Pulmonary artery endothelial cell (primary cell): ENCODE measurements at regions not wholly inside any gene's neighbourhood (a gene's known extent, or its start where the extent isn't known, plus 50 kb on each side); places are given as distances from the start of the nearest gene placed in this dataset.
A peak's percentile ranks its signal among the peaks of the same experiment; 100 is the strongest.
"Not testable (repeated sequence)": the region's sequence is repeated elsewhere in the genome, so short reads cannot be mapped to it uniquely, and the experiment has no call there.

Experiments used
- DNase-seq: peaks from one replicate; pipeline ENCODE4 v3.0.0-alpha.2; 2011; ENCODE audit warnings: low read depth, low spot score

DNA sequence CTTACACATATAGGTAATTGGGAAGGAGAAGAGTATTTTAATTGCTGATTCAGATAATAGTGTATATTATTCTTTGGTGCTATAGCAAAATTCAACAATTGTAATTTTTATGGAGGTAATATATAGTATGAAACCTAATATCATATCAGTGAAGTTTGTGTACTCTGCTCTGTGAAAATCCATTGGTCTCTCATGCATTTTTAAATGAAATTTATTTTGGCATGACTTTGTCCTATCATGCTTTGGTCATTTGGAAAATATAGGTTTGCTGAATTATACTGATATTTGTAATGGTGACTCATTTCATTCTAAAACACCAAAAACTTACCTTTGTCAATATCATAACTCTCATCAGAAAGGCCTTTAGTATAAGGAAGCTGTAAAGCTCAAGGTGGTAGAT is 962.0 kb upstream of the NOVA1 start:
- no peak for DNase-seq

- DNase-seq = no peak
These were observed 969.1 kb upstream of the NOVA1 start for GRCh38 chr14:27566843-27567382.

DNA sequence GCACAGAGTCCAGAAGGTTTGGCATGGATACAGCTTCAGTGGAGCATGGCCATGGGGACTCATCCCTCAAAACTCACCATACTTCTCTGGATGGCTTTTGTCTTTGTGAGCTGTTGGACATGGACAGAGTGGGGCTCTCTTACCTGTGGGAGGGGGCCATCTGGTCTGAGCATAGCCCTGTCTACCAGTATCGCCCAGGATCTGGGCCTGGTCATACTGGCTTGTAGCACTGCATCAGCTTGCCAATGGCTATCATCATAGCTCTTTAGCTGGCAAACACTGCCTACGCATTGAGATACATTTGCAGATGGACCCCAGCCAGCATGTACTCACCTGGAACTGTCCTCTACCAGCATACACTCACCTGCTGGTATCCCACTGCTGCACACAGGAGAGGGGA is 975.2 kb upstream of the NOVA1 start:
- DNase-seq = no peak

- DNase-seq = no peak
These were observed 989.3 kb upstream of the NOVA1 start for GRCh38 chr14:27587103-27587502.

GRCh38 chr14:27605282-27605681 is 1007.4 kb upstream of the NOVA1 start:
- no peak for DNase-seq

GRCh38 chr14:27608377-27608776 is 1010.5 kb upstream of the NOVA1 start:
- no peak for DNase-seq

- DNase-seq = no peak
These were observed 1014.3 kb upstream of the NOVA1 start for GRCh38 chr14:27612121-27612520.

DNA sequence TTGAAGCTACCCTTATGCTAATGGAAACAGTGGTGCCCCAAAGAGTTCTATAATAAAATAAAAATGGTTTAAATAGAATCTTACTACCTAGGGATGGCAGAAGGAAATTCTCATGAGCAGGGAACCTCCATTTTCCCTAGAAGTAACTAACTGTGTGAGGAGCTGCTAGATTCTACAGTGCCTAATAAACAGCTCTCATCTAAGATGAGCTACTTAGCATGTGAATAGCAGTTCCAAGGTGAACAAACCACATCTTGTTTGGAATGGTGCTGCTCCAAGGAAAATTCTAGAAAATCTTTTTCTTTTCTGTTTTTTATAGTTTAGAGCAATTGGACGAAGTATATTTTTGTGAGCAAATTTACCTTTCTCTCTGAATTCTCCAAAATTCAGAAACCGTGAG is 1015.3 kb upstream of the NOVA1 start:
- no peak for DNase-seq

DNA sequence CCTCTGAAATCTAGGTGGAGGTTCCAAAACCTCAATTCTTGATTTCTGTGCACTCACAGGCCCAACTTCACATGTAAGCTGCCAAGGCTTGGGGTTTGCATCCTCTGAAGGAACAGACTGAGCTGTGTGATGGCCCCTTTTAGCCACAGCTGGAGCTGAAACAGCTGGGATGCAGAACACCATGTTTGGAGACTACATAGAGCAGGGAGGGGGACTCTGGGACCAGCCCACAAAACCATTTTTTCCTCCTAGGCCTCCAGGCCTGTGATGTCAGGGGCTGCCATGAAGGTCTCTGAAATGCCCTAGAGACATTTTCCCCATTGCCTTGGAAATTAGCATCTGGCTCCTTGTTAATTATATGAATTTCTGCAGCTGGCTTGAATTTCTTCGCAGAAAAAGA is 1025.9 kb upstream of the NOVA1 start:
- DNase-seq = no peak

- DNase-seq = no peak
These were observed 1036.5 kb upstream of the NOVA1 start for GRCh38 chr14:27634056-27634970.

- DNase-seq = not testable (repeated sequence)
These were observed 1042.9 kb upstream of the NOVA1 start for GRCh38 chr14:27640688-27641087.

DNA sequence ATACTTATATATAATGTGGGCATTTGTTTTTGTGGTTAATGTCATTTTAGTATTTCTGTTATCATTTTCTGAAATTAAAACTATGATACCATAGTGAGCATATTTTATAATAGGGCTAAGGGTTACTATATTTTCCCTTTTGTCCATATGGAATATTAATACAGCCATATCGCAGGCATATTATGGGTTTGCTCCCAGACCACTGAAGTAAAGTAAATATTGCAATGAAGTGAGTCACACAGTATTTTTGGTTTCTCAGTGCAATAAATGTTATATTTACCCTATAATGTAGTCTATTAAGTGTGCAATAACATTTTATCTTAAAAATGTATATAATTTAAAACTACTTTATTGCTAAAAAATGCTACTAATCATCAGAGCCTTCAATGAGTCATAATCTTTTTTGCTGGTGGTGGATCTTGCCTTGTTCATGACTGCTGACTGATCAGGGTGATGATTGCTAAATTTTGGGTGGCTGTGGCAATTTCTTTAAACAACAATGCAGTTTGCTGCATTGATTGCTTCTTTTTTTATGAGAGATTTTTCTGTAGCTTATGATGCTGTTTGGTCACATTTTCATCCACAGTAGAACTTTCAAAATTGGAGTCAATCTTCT is 1044.5 kb upstream of the NOVA1 start:
- no peak for DNase-seq

GRCh38 chr14:27660683-27661082 is 1062.8 kb upstream of the NOVA1 start:
- no peak for DNase-seq

GRCh38 chr14:27668531-27668930 is 1070.7 kb upstream of the NOVA1 start:
- DNase-seq = no peak

DNA sequence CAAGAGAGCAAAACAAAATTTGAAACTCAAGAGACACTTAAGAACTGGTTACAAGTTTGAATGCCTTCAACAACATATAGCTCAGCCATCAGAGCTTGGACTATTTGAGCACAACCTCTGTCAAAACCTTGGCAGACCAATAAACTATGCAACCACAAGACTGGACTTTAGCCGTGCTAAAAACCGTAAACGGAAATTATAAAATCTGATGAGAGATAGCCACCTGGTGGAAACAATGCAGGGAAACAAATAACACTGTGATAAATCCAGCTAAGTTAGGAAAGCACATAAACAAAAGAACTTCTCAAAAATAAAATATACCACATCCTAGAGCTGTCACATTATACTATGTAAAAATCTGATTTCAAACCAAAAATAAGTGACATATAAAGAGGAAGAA is 1074.2 kb upstream of the NOVA1 start:
- peak; percentile 27 for DNase-seq

- peak; percentile 3 for DNase-seq
These were observed 1075.2 kb upstream of the NOVA1 start for GRCh38 chr14:27672811-27673737.

DNA sequence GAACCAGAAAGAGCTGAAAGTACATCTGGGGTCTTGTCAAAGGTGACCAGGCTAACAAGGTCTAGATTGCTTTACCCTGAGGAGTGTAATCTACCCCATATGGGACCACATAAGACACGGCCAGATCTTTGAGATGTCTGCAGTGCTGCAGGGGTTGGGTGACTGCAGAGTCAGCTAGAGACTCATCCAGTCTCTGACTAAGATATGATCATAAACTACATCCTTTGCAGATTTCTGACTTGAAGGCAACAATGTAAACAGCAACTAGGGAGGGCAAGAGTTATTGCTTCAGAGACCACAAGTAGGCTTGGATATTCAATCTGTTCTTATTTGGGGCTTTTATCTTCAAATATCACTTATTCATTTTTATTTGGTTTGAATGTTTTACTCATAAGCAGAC is 1080.5 kb upstream of the FOXG1 start:
- no peak for DNase-seq

- DNase-seq = no peak
These were observed 1077.6 kb upstream of the FOXG1 start for GRCh38 chr14:27688841-27689444.

DNA sequence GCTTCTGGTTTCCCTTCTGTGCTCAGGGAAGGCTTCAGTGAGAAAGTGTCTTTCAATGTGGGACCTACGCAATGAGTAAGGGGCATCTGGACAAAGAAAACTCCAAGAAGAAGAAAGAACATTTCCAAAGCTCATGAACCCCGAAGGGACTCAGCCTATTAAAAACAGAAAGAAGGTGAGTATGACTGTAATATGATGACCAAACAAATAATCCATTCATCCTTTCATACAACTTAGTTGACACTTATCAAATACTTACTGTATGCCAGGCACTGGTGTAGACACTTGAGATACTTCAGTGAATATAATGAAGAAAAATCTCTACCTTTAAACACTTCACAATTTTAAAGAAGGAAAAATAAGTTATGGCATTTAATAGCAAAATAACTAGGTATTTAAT is 1054.2 kb upstream of the FOXG1 start:
- DNase-seq = no peak

DNA sequence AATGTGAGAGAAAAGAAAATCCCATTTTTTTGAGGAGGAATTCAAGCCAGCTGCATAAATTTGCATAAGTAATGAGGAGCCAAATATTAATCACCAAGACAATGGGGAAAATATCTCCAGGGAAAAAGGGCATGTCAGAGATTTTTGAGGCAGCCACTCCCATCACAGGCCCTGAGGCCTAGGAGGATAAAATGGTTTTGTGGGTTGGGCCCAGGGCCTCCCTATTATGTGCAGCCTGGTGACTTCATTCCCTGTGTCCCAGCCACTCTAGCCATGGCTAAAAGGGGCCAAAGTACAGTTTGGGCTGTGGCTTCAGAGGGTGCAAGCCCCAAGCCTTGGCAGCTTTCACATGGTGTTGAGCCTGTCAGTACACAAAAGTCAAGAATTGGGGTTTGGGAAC is 1051.0 kb upstream of the FOXG1 start:
- DNase-seq = no peak

- DNase-seq = no peak
These were observed 1044.8 kb upstream of the FOXG1 start for GRCh38 chr14:27721760-27722159.
